ENCODE measurements at regions not wholly inside any gene's neighbourhood (a gene's known extent, or its start where the extent isn't known, plus 50 kb on each side); places are given as distances from the start of the nearest gene placed in this dataset.
"Not testable (repeated sequence)": the region's sequence is repeated elsewhere in the genome, so short reads cannot be mapped to it uniquely, and the experiment has no call there.

- DNase-seq (ENCODE audit: low spot score) = no peak
Observed at GRCh38 chr4:65265526-65265925, 404.8 kb downstream of the EPHA5 start.

GRCh38 chr4:65259296-65259695, 411.0 kb downstream of the EPHA5 start:
- DNase-seq (ENCODE audit: low spot score) = no peak

- DNase-seq (ENCODE audit: low spot score) = no peak
Observed at GRCh38 chr4:65250916-65251315, 419.4 kb downstream of the EPHA5 start.

GRCh38 chr4:65249111-65249510, 421.2 kb downstream of the EPHA5 start:
- no peak for DNase-seq (ENCODE audit: low spot score)

GRCh38 chr4:65242156-65242846, 428.0 kb downstream of the EPHA5 start:
- no peak for DNase-seq (ENCODE audit: low spot score)

GRCh38 chr4:65241257-65241997, 428.9 kb downstream of the EPHA5 start:
- no peak for DNase-seq (ENCODE audit: low spot score)

- DNase-seq (ENCODE audit: low spot score) = no peak
Observed at GRCh38 chr4:65234061-65234460, 436.2 kb downstream of the EPHA5 start.

- DNase-seq (ENCODE audit: low spot score) = no peak
Observed at GRCh38 chr4:65227628-65228027, 442.7 kb downstream of the EPHA5 start.

GRCh38 chr4:65223601-65224000, 446.7 kb downstream of the EPHA5 start:
- DNase-seq (ENCODE audit: low spot score) = no peak

GRCh38 chr4:65223074-65223473, 447.2 kb downstream of the EPHA5 start:
- not testable (repeated sequence) for DNase-seq (ENCODE audit: low spot score)

- no peak for DNase-seq (ENCODE audit: low spot score)
Observed at GRCh38 chr4:65217179-65217578, 453.1 kb downstream of the EPHA5 start.

- DNase-seq (ENCODE audit: low spot score) = no peak
Observed at GRCh38 chr4:65202853-65203236, 467.4 kb downstream of the EPHA5 start.

- no peak for DNase-seq (ENCODE audit: low spot score)
Observed at GRCh38 chr4:65202165-65202852, 468.0 kb downstream of the EPHA5 start.

- DNase-seq (ENCODE audit: low spot score) = no peak
Observed at GRCh38 chr4:65195666-65196065, 474.6 kb downstream of the EPHA5 start.

- DNase-seq (ENCODE audit: low spot score) = no peak
Observed at GRCh38 chr4:65195002-65195401, 475.3 kb downstream of the EPHA5 start.

GRCh38 chr4:65193985-65194384, 476.3 kb downstream of the EPHA5 start:
- no peak for DNase-seq (ENCODE audit: low spot score)

- no peak for DNase-seq (ENCODE audit: low spot score)
Observed at GRCh38 chr4:65190780-65191179, 479.5 kb downstream of the EPHA5 start.

- DNase-seq (ENCODE audit: low spot score) = no peak
Observed at GRCh38 chr4:65175585-65175984, 494.7 kb downstream of the EPHA5 start.

GRCh38 chr4:65170768-65171514, 499.3 kb downstream of the EPHA5 start:
- DNase-seq (ENCODE audit: low spot score) = no peak

- no peak for DNase-seq (ENCODE audit: low spot score)
Observed at GRCh38 chr4:65167719-65168118, 502.6 kb downstream of the EPHA5 start.

GRCh38 chr4:65152205-65152604, 518.1 kb downstream of the EPHA5 start:
- DNase-seq (ENCODE audit: low spot score) = no peak

- DNase-seq (ENCODE audit: low spot score) = no peak
Observed at GRCh38 chr4:65139998-65140397, 530.3 kb downstream of the EPHA5 start.

Measured in activated CD4-positive, alpha-beta T cell treated with anti-CD3 and anti-CD28 coated beads, Interleukin-2, Interleukin-4, amounts not matched to agents 100 ng/mL and 50 ng/mL, durations not matched to agents 16 hours and 8 hours (primary cell).